SK-N-SH treated with all-trans-retinoic acid at 6 μM for 48 hours (cell line): ENCODE measurements at regions not wholly inside any gene's neighbourhood (a gene's known extent, or its start where the extent isn't known, plus 50 kb on each side); places are given as distances from the start of the nearest gene placed in this dataset.

ENCODE experiments used
- ATAC-seq: fragments of 200-7000 bp; cut with Tn5 transposase; 3 replicates; pipeline ENCODE4 v1.9.1; 2020; ENCODE audit warnings: mild to moderate bottlenecking, moderate library complexity
- BACH2 ChIP-seq: fragments of 250-450 bp; sonication (Bioruptor Pico); IDR thresholded peaks from 2 replicates; pipeline ENCODE4 v1.9.0; 2021; ENCODE audit warnings: mild to moderate bottlenecking, borderline replicate concordance
- CREB5 ChIP-seq: fragments of 250-450 bp; sonication (Bioruptor Pico); IDR thresholded peaks from 2 replicates; pipeline ENCODE4 v1.5.1; 2020; ENCODE audit warnings: low read depth, mild to moderate bottlenecking, moderate library complexity
- CSDC2 ChIP-seq: fragments of 250-450 bp; sonication (Bioruptor Pico); IDR thresholded peaks from 2 replicates; pipeline ENCODE4 v1.5.0; 2020; ENCODE audit warnings: mild to moderate bottlenecking, moderate library complexity
- CSRNP3 ChIP-seq: fragments of 250-450 bp; sonication (Bioruptor Pico); IDR thresholded peaks from 2 replicates; pipeline ENCODE4 v1.5.1; 2021; ENCODE audit warnings: mild to moderate bottlenecking, moderate library complexity
- ESRRG ChIP-seq: fragments of 250-450 bp; sonication (Bioruptor Pico); IDR thresholded peaks from 2 replicates; pipeline ENCODE4 v1.6.1; 2021; ENCODE audit warnings: mild to moderate bottlenecking
- GLIS3 ChIP-seq: fragments of 250-450 bp; sonication (Bioruptor Pico); IDR thresholded peaks from 2 replicates; pipeline ENCODE4 v1.5.0; 2020; ENCODE audit warnings: mild to moderate bottlenecking, moderate library complexity
- ISL1 ChIP-seq: fragments of 250-450 bp; sonication (Bioruptor Pico); IDR thresholded peaks from 2 replicates; pipeline ENCODE4 v2.1.2; 2022; ENCODE audit warnings: mild to moderate bottlenecking, moderate library complexity
- OSR1 ChIP-seq: fragments of 250-450 bp; sonication (Bioruptor Pico); IDR thresholded peaks from 2 replicates; pipeline ENCODE4 v1.8.0; 2022; ENCODE audit warnings: moderate library complexity, mild to moderate bottlenecking, inconsistent platforms
- PATZ1 ChIP-seq: fragments of 250-450 bp; sonication (Bioruptor Pico); IDR thresholded peaks from 2 replicates; pipeline ENCODE4 v1.8.0; 2020; ENCODE audit warnings: mild to moderate bottlenecking, moderate library complexity, borderline replicate concordance
- POU6F1 ChIP-seq: fragments of 250-450 bp; sonication (Bioruptor Pico); IDR thresholded peaks from 2 replicates; pipeline ENCODE4 v1.8.0; 2021; ENCODE audit warnings: low read depth, mild to moderate bottlenecking, moderate library complexity, borderline replicate concordance
- PPARA ChIP-seq: fragments of 250-450 bp; sonication (Bioruptor Pico); IDR thresholded peaks from 2 replicates; pipeline ENCODE4 v1.5.0; 2020; ENCODE audit warnings: mild to moderate bottlenecking, borderline replicate concordance
- RARB ChIP-seq: fragments of 250-450 bp; sonication (Bioruptor Pico); IDR thresholded peaks from 2 replicates; pipeline ENCODE4 v1.8.0; 2021; ENCODE audit warnings: mild to moderate bottlenecking, moderate library complexity
- SNAI2 ChIP-seq: fragments of 250-450 bp; sonication (Bioruptor Pico); IDR thresholded peaks from 2 replicates; pipeline ENCODE4 v1.5.0; 2020; ENCODE audit warnings: mild to moderate bottlenecking, moderate library complexity
- TCF4 ChIP-seq: fragments of 250-450 bp; sonication (Bioruptor Pico); IDR thresholded peaks from 2 replicates; pipeline ENCODE4 v1.8.0; 2021; ENCODE audit warnings: mild to moderate bottlenecking, moderate library complexity, borderline replicate concordance
- TOX ChIP-seq: fragments of 250-450 bp; sonication (Bioruptor Pico); IDR thresholded peaks from 2 replicates; pipeline ENCODE4 v1.8.0; 2021; ENCODE audit warnings: mild to moderate bottlenecking, moderate library complexity, borderline replicate concordance
- TSHZ2 ChIP-seq: fragments of 250-450 bp; sonication (Bioruptor Pico); IDR thresholded peaks from 2 replicates; pipeline ENCODE4 v1.5.0; 2020; ENCODE audit warnings: mild to moderate bottlenecking, moderate library complexity
- ZC3H10 ChIP-seq: fragments of 250-450 bp; sonication (Bioruptor Pico); IDR thresholded peaks from 2 replicates; pipeline ENCODE4 v1.5.1; 2021; ENCODE audit warnings: mild to moderate bottlenecking, moderate library complexity
- ZFP3 ChIP-seq: fragments of 250-450 bp; sonication (Bioruptor Pico); IDR thresholded peaks from 2 replicates; pipeline ENCODE4 v1.5.0; 2020; ENCODE audit warnings: mild to moderate bottlenecking, moderate library complexity
- ZFP30 ChIP-seq: fragments of 450-650 bp; formaldehyde crosslinking; IDR thresholded peaks from 2 replicates; pipeline ENCODE4 v1.5.0; 2022; ENCODE audit warnings: mild to moderate bottlenecking, moderate library complexity
- ZNF70 ChIP-seq: fragments of 450-650 bp; formaldehyde crosslinking; IDR thresholded peaks from 2 replicates; pipeline ENCODE4 v1.5.0; 2020; ENCODE audit warnings: mild to moderate bottlenecking, moderate library complexity
- ZNF8 ChIP-seq: fragments of 450-650 bp; formaldehyde crosslinking; IDR thresholded peaks from 2 replicates; pipeline ENCODE4 v1.5.0; 2020; ENCODE audit warnings: mild to moderate bottlenecking, moderate library complexity

GRCh38 chr2:204228169-204228886 is 291.8 kb downstream of the ICOS start:
- TF ChIP-seq SNAI2 (no peak), TSHZ2 (no peak), ZFP30 (CRISPR knock-in tag) (no peak), CSDC2 (CRISPR knock-in tag) (no peak), BACH2 (CRISPR knock-in tag) (no peak)
- ATAC-seq: no peak

- no peak for ATAC-seq
- TF ChIP-seq PATZ1 (CRISPR knock-in tag) (no peak), OSR1 (CRISPR knock-in tag) (no peak), TOX (CRISPR knock-in tag) (no peak), ESRRG (CRISPR knock-in tag) (no peak), PPARA (no peak), ZNF70 (CRISPR knock-in tag) (no peak), GLIS3 (no peak), ZFP30 (CRISPR knock-in tag) (no peak), ISL1 (CRISPR knock-in tag) (no peak)
Observed at GRCh38 chr2:204234248-204234647, 297.7 kb downstream of the ICOS start.

- TF ChIP-seq BACH2 (CRISPR knock-in tag) (no peak), TSHZ2 (no peak), CSRNP3 (CRISPR knock-in tag) (no peak), ESRRG (CRISPR knock-in tag) (no peak), PPARA (no peak), ZNF8 (CRISPR knock-in tag) (no peak), ZFP30 (CRISPR knock-in tag) (no peak), TCF4 (no peak), OSR1 (CRISPR knock-in tag) (no peak), ZNF70 (CRISPR knock-in tag) (no peak), POU6F1 (no peak), TOX (CRISPR knock-in tag) (no peak), CREB5 (CRISPR knock-in tag) (no peak), RARB (no peak), GLIS3 (no peak), ZC3H10 (no peak), ZFP3 (no peak)
- no peak for ATAC-seq
Observed at GRCh38 chr2:204234879-204235278, 298.3 kb downstream of the ICOS start.
